HCT116 (cell line): ENCODE measurements at regions not wholly inside any gene's neighbourhood (a gene's known extent, or its start where the extent isn't known, plus 50 kb on each side); places are given as distances from the start of the nearest gene placed in this dataset.

Experiments used
- ATAC-seq: fragments of 200-7000 bp; cut with Tn5 transposase; 2 replicates; pipeline ENCODE4 v1.9.1; 2020; ENCODE audit warnings: mild to moderate bottlenecking, moderate library complexity
- BruUV-seq: library from RNA; stranded (reverse); fragments of 400-500 nt; replicated peaks from 2 replicates; lab custom pipeline; 2021; lab: Mats Ljungman, UMichigan
- CTCF ChIA-PET: fragments of 300-600 bp; sonication (Branson Sonifier 250); formaldehyde crosslinking; loops from one replicate; lab custom pipeline; 2021; ENCODE audit warnings: antibody characterized with exemption; lab: Charles Lee
- POLR2A ChIA-PET: fragments of 300-600, 350-600 bp; sonication (Branson Sonifier 250); formaldehyde crosslinking; loops from one replicate; lab custom pipeline; 2021; ENCODE audit warnings: antibody characterized with exemption; lab: Charles Lee
- RAD21 ChIA-PET, 2 experiments: fragments of 300-600 bp; sonication (Branson Sonifier 250); formaldehyde crosslinking; loops; one replicate each; lab custom pipeline; 2023; ENCODE audit warnings: low total read pairs in 2 of 2; ENCODE audit not compliant: uncharacterized antibody in 2 of 2, unreplicated experiment in 2 of 2, low non-redundant PET in 1 of 2; lab: Charles Lee
- DNase-seq: peaks from one replicate; pipeline ENCODE4 v3.0.0-alpha.2; 2010; ENCODE audit warnings: low read depth, low spot score
- H2AFZ ChIP-seq: fragments of 200-600 bp; shearing (Covaris generic), sonication (generic); 2 replicates; pipeline ENCODE4 v1.6.1; 2017; ENCODE audit warnings: low read depth, mixed run types, mixed read lengths, antibody characterized with exemption, low read length; ENCODE audit not compliant: poor library complexity, severe bottlenecking
- H3K27ac ChIP-seq: 2 replicates; pipeline ENCODE4 v1.5.1; 2012; ENCODE audit warnings: low read depth, low read length
- H3K27me3 ChIP-seq: fragments of 200-600 bp; sonication (generic); 2 replicates; pipeline ENCODE4 v1.6.1; 2016; ENCODE audit warnings: mixed run types, low read length, mixed read lengths; ENCODE audit not compliant: insufficient read depth
- H3K36me3 ChIP-seq, 2 experiments: fragments of 200-500 bp in 1 of 2; fragments of 200-600 bp in 1 of 2; sonication (Bioruptor generic) in 1 of 2; sonication (generic) in 1 of 2; 2 replicates each; pipeline versions ENCODE4 v1.5.1 to v1.6.1; 2014 to 2016; ENCODE audit warnings: low read length in 2 of 2, inconsistent platforms in 1 of 2, mixed read lengths in 1 of 2, mixed run types in 1 of 2; ENCODE audit not compliant: insufficient read depth in 2 of 2, control insufficient read depth in 1 of 2
- H3K4me1 ChIP-seq, 2 experiments: fragments of 200-600 bp in 1 of 2; sonication (generic) in 1 of 2; 2 replicates each; pipeline versions ENCODE4 v1.5.1 to v1.6.1; 2012 to 2017; ENCODE audit warnings: low read length in 2 of 2, inconsistent platforms in 1 of 2, mild to moderate bottlenecking in 1 of 2, mixed read lengths in 1 of 2, mixed run types in 1 of 2, moderate library complexity in 1 of 2; ENCODE audit not compliant: insufficient read depth in 2 of 2, control insufficient read depth in 1 of 2
- H3K4me2 ChIP-seq: fragments of 200-600 bp; sonication (generic); 2 replicates; pipeline ENCODE4 v1.6.1; 2017; ENCODE audit warnings: mixed run types, low read length, mixed read lengths
- H3K4me3 ChIP-seq, 2 experiments: fragments of 200-600 bp in 1 of 2; sonication (generic) in 1 of 2; replicated peaks in 1 of 2; 2 replicates each; pipeline ENCODE4 v1.5.1; 2011 to 2016; ENCODE audit warnings: low read length in 2 of 2, control low read depth in 1 of 2, low read depth in 1 of 2, mild to moderate bottlenecking in 1 of 2, mixed read lengths in 1 of 2, mixed run types in 1 of 2
- H3K79me2 ChIP-seq: fragments of 200-600 bp; sonication (generic); 2 replicates; pipeline ENCODE4 v1.6.1; 2017; ENCODE audit warnings: mild to moderate bottlenecking, mixed run types, low read length, moderate library complexity, mixed read lengths; ENCODE audit not compliant: insufficient read depth
- H3K9ac ChIP-seq: fragments of 200-600 bp; sonication (generic); 2 replicates; pipeline ENCODE4 v1.6.1; 2016; ENCODE audit warnings: low read length, mixed read lengths
- H3K9me2 ChIP-seq: fragments of 200-600 bp; sonication (generic), shearing (Covaris generic); 2 replicates; pipeline ENCODE4 v1.6.1; 2017; ENCODE audit warnings: mixed run types, mild to moderate bottlenecking, moderate library complexity; ENCODE audit not compliant: insufficient read depth
- H3K9me3 ChIP-seq, 2 experiments: fragments of 200-500 bp in 1 of 2; fragments of 200-600 bp in 1 of 2; sonication (Bioruptor generic) in 1 of 2; sonication (generic) in 1 of 2; 2 replicates each; pipeline ENCODE4 v1.6.1; 2014 to 2017; ENCODE audit warnings: low read length in 2 of 2, mixed read lengths in 2 of 2, inconsistent platforms in 1 of 2, low read depth in 1 of 2, mild to moderate bottlenecking in 1 of 2, mixed run types in 1 of 2, moderate library complexity in 1 of 2; ENCODE audit not compliant: control insufficient read depth in 1 of 2, insufficient read depth in 1 of 2
- H4K20me1 ChIP-seq: fragments of 200-600 bp; sonication (generic), shearing (Covaris generic); 2 replicates; pipeline ENCODE4 v1.6.1; 2017; ENCODE audit warnings: mixed run types, mild to moderate bottlenecking, moderate library complexity; ENCODE audit not compliant: insufficient read depth
- ATF3 ChIP-seq: IDR thresholded peaks from 2 replicates; pipeline ENCODE4 v1.6.1; 2012
- CBX3 ChIP-seq: IDR thresholded peaks from 2 replicates; pipeline ENCODE4 v1.6.1; 2012; ENCODE audit warnings: low read depth
- CEBPB ChIP-seq: IDR thresholded peaks from 2 replicates; pipeline ENCODE4 v1.6.1; 2012; ENCODE audit warnings: low read depth
- CTCF ChIP-seq, 3 experiments: fragments of 200-600 bp in 1 of 3; sonication (generic) in 1 of 3; IDR thresholded peaks in 2 of 3; conservative IDR thresholded peaks in 1 of 3; 2 replicates each; pipeline ENCODE4 v1.5.1; 2012 to 2017; ENCODE audit warnings: low read depth in 2 of 3, low read length in 2 of 3, antibody characterized with exemption in 1 of 3, borderline replicate concordance in 1 of 3, control low read depth in 1 of 3, mild to moderate bottlenecking in 1 of 3, mixed read lengths in 1 of 3, mixed run types in 1 of 3, moderate library complexity in 1 of 3; ENCODE audit not compliant: insufficient read depth in 1 of 3
- EGR1 ChIP-seq: IDR thresholded peaks from 2 replicates; pipeline ENCODE4 v1.6.1; 2012; ENCODE audit warnings: low read depth
- EZH2 ChIP-seq: fragments of 200-600 bp; sonication (generic); IDR thresholded peaks from 2 replicates; pipeline ENCODE4 v1.6.1; 2017; ENCODE audit warnings: antibody characterized with exemption, mixed run types
- FOSL1 ChIP-seq: IDR thresholded peaks from 2 replicates; pipeline ENCODE4 v1.6.1; 2012; ENCODE audit warnings: low read depth
- JUND ChIP-seq: IDR thresholded peaks from 2 replicates; pipeline ENCODE4 v1.6.1; 2012
- MAX ChIP-seq: IDR thresholded peaks from 2 replicates; pipeline ENCODE4 v1.6.1; 2012
- POLR2A ChIP-seq: IDR thresholded peaks from 2 replicates; pipeline ENCODE4 v1.7.0; 2011; ENCODE audit warnings: borderline replicate concordance; ENCODE audit not compliant: insufficient read depth, insufficient read length; ENCODE audit errors: extremely low read depth
- POLR2AphosphoS5 ChIP-seq: IDR thresholded peaks from 2 replicates; pipeline ENCODE4 v1.6.1; 2011; ENCODE audit warnings: mild to moderate bottlenecking, low read depth, low read length, moderate library complexity
- RAD21 ChIP-seq: IDR thresholded peaks from 2 replicates; pipeline ENCODE4 v1.6.1; 2012; ENCODE audit warnings: low read depth, mild to moderate bottlenecking
- REST ChIP-seq: IDR thresholded peaks from 2 replicates; pipeline ENCODE4 v1.6.1; 2012; ENCODE audit warnings: low read depth
- SIN3A ChIP-seq: IDR thresholded peaks from 2 replicates; pipeline ENCODE4 v1.6.1; 2012; ENCODE audit warnings: low read depth
- SP1 ChIP-seq: IDR thresholded peaks from 2 replicates; pipeline ENCODE4 v1.6.1; 2012; ENCODE audit warnings: low read depth
- SRF ChIP-seq: IDR thresholded peaks from 2 replicates; pipeline ENCODE4 v1.6.1; 2012; ENCODE audit warnings: low read depth
- TCF7L2 ChIP-seq: IDR thresholded peaks from 2 replicates; pipeline ENCODE4 v1.7.0; 2011; ENCODE audit warnings: borderline replicate concordance, inconsistent platforms; ENCODE audit not compliant: insufficient read depth, insufficient read length; ENCODE audit errors: extremely low read depth
- ZBTB33 ChIP-seq: IDR thresholded peaks from 2 replicates; pipeline ENCODE4 v1.6.1; 2011; ENCODE audit warnings: mild to moderate bottlenecking, low read length, moderate library complexity; ENCODE audit not compliant: insufficient replicate concordance; ENCODE audit errors: extremely low read depth
- intact Hi-C: fragments of 100-400 bp; cut with micrococcal nuclease; formaldehyde crosslinking; loops from 2 replicates; pipeline ENCODE4 v1.10.0; 2022

GRCh38 chr2:19439081-19439480 is 80.7 kb upstream of the OSR1 start (continued):
- TF ChIP-seq ZBTB33, result no peak

GRCh38 chr2:19435815-19436214 is 77.4 kb upstream of the OSR1 start:
- Histone ChIP-seq H3K9me2 (no peaks in the 10 kb centered on the region), H3K27me3 (no peaks in the 10 kb centered on the region), H3K4me2 (no peak overlapping the region), H3K27ac (no peak overlapping the region), H3K9ac (no peak overlapping the region), H4K20me1 (no peaks in the 10 kb centered on the region), H3K9me3 (no peaks in the 10 kb centered on the region), H2AFZ (no peak overlapping the region), H3K4me1 (no peaks in the 10 kb centered on the region), H3K4me3 (no peak overlapping the region), H3K79me2 (no peaks in the 10 kb centered on the region), H3K36me3 (no peaks in the 10 kb centered on the region)
- DNase-seq, result no peak
- RAD21 ChIA-PET, result no interaction called here
- ATAC-seq, result no peak
- no TSS peak for BruUV-seq
- intact Hi-C loops, result no loop called here
- CTCF ChIA-PET, result no interaction called here
- POLR2A ChIA-PET, result no interaction called here
- TF ChIP-seq EGR1 (no peak), CTCF (IDR thresholded peaks at IDR 0.05 in 2 of 3, conservative IDR thresholded peaks at IDR 0.05 in 1 of 3; ENCODE audit: borderline replicate concordance in 1 of 3, insufficient read depth in 1 of 3, low read depth in 2 of 3, low read length in 2 of 3) (no peak), RAD21 (no peak), ATF3 (no peak), SIN3A (no peak), POLR2A (no peak), SRF (no peak), CBX3 (no peak), FOSL1 (no peak), EZH2 (no peak), POLR2AphosphoS5 (no peak), REST (no peak), TCF7L2 (no peak), SP1 (no peak), JUND (no peak), MAX (no peak), CEBPB (no peak)
